A549 (cell line): ENCODE measurements at regions not wholly inside any gene's neighbourhood (a gene's known extent, or its start where the extent isn't known, plus 50 kb on each side); places are given as distances from the start of the nearest gene placed in this dataset.
"Not testable (repeated sequence)": the region's sequence is repeated elsewhere in the genome, so short reads cannot be mapped to it uniquely, and the experiment has no call there.

Source experiments
- FOXS1 ChIP-seq: fragments of 250-450 bp; sonication (Bioruptor Pico); IDR thresholded peaks from 2 replicates; pipeline ENCODE4 v1.5.0; 2020; ENCODE audit warnings: mild to moderate bottlenecking, moderate library complexity
- JUN ChIP-seq, 2 experiments: fragments of >200 bp; sonication (Bioruptor Twin); formaldehyde crosslinking; IDR thresholded peaks; 2 replicates in 1 of 2; 3 replicates in 1 of 2; pipeline ENCODE4 v1.6.1; 2016 to 2017
- MYC ChIP-seq: IDR thresholded peaks from 2 replicates; pipeline ENCODE4 v1.6.1; 2012; ENCODE audit warnings: mild to moderate bottlenecking, inconsistent platforms, low read length, improper control_type of control experiment, borderline replicate concordance
- NR3C1 ChIP-seq: fragments of >200 bp; sonication (Bioruptor Twin); formaldehyde crosslinking; IDR thresholded peaks from 3 replicates; pipeline ENCODE4 v1.6.1; 2017
- SMC3 ChIP-seq: fragments of >200 bp; sonication (Bioruptor Twin); formaldehyde crosslinking; IDR thresholded peaks from 3 replicates; pipeline ENCODE4 v1.6.1; 2018; ENCODE audit warnings: inconsistent platforms
- SREBF2 ChIP-seq: fragments of 450-650 bp; IDR thresholded peaks from 2 replicates; pipeline ENCODE4 v1.6.1; 2014; ENCODE audit warnings: mild to moderate bottlenecking, moderate library complexity
- TF ChIP-seq, protein P1 (sequence below): fragments of >200 bp; sonication (Bioruptor Twin); formaldehyde crosslinking; IDR thresholded peaks from 3 replicates; pipeline ENCODE4 v1.5.1; 2016
- TF ChIP-seq, protein P2 (sequence below): fragments of 200-600 bp; sonication (generic); IDR thresholded peaks from 2 replicates; pipeline ENCODE4 v1.6.1; 2016; ENCODE audit warnings: antibody characterized with exemption, mild to moderate bottlenecking, moderate library complexity

DNA sequence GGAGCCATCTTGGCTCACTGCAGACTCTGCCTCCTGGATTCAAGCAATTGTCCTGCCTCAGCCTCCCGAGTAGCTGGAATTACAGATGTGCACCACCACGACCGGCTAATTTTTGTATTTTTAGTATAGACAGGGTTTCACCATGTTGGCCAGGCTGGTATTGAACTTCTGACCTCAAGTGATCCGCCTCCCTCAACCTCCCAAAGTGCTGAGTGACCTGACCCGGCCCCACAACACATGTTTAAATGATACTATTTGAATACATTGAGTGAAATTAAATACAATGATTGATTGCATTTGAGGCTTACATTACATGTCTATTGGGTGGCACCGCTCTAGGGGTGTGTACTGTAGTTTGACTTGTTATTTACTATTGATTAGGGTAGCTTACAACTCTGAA lies 56.8 kb upstream of the SRSF6 start:
- not testable (repeated sequence) for TF ChIP-seq SREBF2; SMC3; MYC; JUN (IDR thresholded peaks at IDR 0.05); FOXS1 (CRISPR knock-in tag); NR3C1
- TF ChIP-seq, protein P1, sequence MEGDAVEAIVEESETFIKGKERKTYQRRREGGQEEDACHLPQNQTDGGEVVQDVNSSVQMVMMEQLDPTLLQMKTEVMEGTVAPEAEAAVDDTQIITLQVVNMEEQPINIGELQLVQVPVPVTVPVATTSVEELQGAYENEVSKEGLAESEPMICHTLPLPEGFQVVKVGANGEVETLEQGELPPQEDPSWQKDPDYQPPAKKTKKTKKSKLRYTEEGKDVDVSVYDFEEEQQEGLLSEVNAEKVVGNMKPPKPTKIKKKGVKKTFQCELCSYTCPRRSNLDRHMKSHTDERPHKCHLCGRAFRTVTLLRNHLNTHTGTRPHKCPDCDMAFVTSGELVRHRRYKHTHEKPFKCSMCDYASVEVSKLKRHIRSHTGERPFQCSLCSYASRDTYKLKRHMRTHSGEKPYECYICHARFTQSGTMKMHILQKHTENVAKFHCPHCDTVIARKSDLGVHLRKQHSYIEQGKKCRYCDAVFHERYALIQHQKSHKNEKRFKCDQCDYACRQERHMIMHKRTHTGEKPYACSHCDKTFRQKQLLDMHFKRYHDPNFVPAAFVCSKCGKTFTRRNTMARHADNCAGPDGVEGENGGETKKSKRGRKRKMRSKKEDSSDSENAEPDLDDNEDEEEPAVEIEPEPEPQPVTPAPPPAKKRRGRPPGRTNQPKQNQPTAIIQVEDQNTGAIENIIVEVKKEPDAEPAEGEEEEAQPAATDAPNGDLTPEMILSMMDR = not testable (repeated sequence)
- TF ChIP-seq, protein P2, sequence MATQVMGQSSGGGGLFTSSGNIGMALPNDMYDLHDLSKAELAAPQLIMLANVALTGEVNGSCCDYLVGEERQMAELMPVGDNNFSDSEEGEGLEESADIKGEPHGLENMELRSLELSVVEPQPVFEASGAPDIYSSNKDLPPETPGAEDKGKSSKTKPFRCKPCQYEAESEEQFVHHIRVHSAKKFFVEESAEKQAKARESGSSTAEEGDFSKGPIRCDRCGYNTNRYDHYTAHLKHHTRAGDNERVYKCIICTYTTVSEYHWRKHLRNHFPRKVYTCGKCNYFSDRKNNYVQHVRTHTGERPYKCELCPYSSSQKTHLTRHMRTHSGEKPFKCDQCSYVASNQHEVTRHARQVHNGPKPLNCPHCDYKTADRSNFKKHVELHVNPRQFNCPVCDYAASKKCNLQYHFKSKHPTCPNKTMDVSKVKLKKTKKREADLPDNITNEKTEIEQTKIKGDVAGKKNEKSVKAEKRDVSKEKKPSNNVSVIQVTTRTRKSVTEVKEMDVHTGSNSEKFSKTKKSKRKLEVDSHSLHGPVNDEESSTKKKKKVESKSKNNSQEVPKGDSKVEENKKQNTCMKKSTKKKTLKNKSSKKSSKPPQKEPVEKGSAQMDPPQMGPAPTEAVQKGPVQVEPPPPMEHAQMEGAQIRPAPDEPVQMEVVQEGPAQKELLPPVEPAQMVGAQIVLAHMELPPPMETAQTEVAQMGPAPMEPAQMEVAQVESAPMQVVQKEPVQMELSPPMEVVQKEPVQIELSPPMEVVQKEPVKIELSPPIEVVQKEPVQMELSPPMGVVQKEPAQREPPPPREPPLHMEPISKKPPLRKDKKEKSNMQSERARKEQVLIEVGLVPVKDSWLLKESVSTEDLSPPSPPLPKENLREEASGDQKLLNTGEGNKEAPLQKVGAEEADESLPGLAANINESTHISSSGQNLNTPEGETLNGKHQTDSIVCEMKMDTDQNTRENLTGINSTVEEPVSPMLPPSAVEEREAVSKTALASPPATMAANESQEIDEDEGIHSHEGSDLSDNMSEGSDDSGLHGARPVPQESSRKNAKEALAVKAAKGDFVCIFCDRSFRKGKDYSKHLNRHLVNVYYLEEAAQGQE = not testable (repeated sequence)
